HCT116 (cell line): ENCODE measurements at regions not wholly inside any gene's neighbourhood (a gene's known extent, or its start where the extent isn't known, plus 50 kb on each side); places are given as distances from the start of the nearest gene placed in this dataset.

ENCODE experiments used
- ATAC-seq: fragments of 200-7000 bp; cut with Tn5 transposase; 2 replicates; pipeline ENCODE4 v1.9.1; 2020; ENCODE audit warnings: mild to moderate bottlenecking, moderate library complexity
- BruUV-seq: library from RNA; stranded (reverse); fragments of 400-500 nt; replicated peaks from 2 replicates; lab custom pipeline; 2021; lab: Mats Ljungman, UMichigan
- CTCF ChIA-PET: fragments of 300-600 bp; sonication (Branson Sonifier 250); formaldehyde crosslinking; loops from one replicate; lab custom pipeline; 2021; ENCODE audit warnings: antibody characterized with exemption; lab: Charles Lee
- POLR2A ChIA-PET: fragments of 300-600, 350-600 bp; sonication (Branson Sonifier 250); formaldehyde crosslinking; loops from one replicate; lab custom pipeline; 2021; ENCODE audit warnings: antibody characterized with exemption; lab: Charles Lee
- RAD21 ChIA-PET, 2 experiments: fragments of 300-600 bp; sonication (Branson Sonifier 250); formaldehyde crosslinking; loops; one replicate each; lab custom pipeline; 2023; ENCODE audit warnings: low total read pairs in 2 of 2; ENCODE audit not compliant: uncharacterized antibody in 2 of 2, unreplicated experiment in 2 of 2, low non-redundant PET in 1 of 2; lab: Charles Lee
- DNase-seq: peaks from one replicate; pipeline ENCODE4 v3.0.0-alpha.2; 2010; ENCODE audit warnings: low read depth, low spot score
- H2AFZ ChIP-seq: fragments of 200-600 bp; shearing (Covaris generic), sonication (generic); 2 replicates; pipeline ENCODE4 v1.6.1; 2017; ENCODE audit warnings: low read depth, mixed run types, mixed read lengths, antibody characterized with exemption, low read length; ENCODE audit not compliant: poor library complexity, severe bottlenecking
- H3K27ac ChIP-seq: 2 replicates; pipeline ENCODE4 v1.5.1; 2012; ENCODE audit warnings: low read depth, low read length
- H3K27me3 ChIP-seq: fragments of 200-600 bp; sonication (generic); 2 replicates; pipeline ENCODE4 v1.6.1; 2016; ENCODE audit warnings: mixed run types, low read length, mixed read lengths; ENCODE audit not compliant: insufficient read depth
- H3K36me3 ChIP-seq, 2 experiments: fragments of 200-500 bp in 1 of 2; fragments of 200-600 bp in 1 of 2; sonication (Bioruptor generic) in 1 of 2; sonication (generic) in 1 of 2; 2 replicates each; pipeline versions ENCODE4 v1.5.1 to v1.6.1; 2014 to 2016; ENCODE audit warnings: low read length in 2 of 2, inconsistent platforms in 1 of 2, mixed read lengths in 1 of 2, mixed run types in 1 of 2; ENCODE audit not compliant: insufficient read depth in 2 of 2, control insufficient read depth in 1 of 2
- H3K4me1 ChIP-seq, 2 experiments: fragments of 200-600 bp in 1 of 2; sonication (generic) in 1 of 2; 2 replicates each; pipeline versions ENCODE4 v1.5.1 to v1.6.1; 2012 to 2017; ENCODE audit warnings: low read length in 2 of 2, inconsistent platforms in 1 of 2, mild to moderate bottlenecking in 1 of 2, mixed read lengths in 1 of 2, mixed run types in 1 of 2, moderate library complexity in 1 of 2; ENCODE audit not compliant: insufficient read depth in 2 of 2, control insufficient read depth in 1 of 2
- H3K4me2 ChIP-seq: fragments of 200-600 bp; sonication (generic); 2 replicates; pipeline ENCODE4 v1.6.1; 2017; ENCODE audit warnings: mixed run types, low read length, mixed read lengths
- H3K4me3 ChIP-seq, 2 experiments: fragments of 200-600 bp in 1 of 2; sonication (generic) in 1 of 2; replicated peaks in 1 of 2; 2 replicates each; pipeline ENCODE4 v1.5.1; 2011 to 2016; ENCODE audit warnings: low read length in 2 of 2, control low read depth in 1 of 2, low read depth in 1 of 2, mild to moderate bottlenecking in 1 of 2, mixed read lengths in 1 of 2, mixed run types in 1 of 2
- H3K79me2 ChIP-seq: fragments of 200-600 bp; sonication (generic); 2 replicates; pipeline ENCODE4 v1.6.1; 2017; ENCODE audit warnings: mild to moderate bottlenecking, mixed run types, low read length, moderate library complexity, mixed read lengths; ENCODE audit not compliant: insufficient read depth
- H3K9ac ChIP-seq: fragments of 200-600 bp; sonication (generic); 2 replicates; pipeline ENCODE4 v1.6.1; 2016; ENCODE audit warnings: low read length, mixed read lengths
- H3K9me2 ChIP-seq: fragments of 200-600 bp; sonication (generic), shearing (Covaris generic); 2 replicates; pipeline ENCODE4 v1.6.1; 2017; ENCODE audit warnings: mixed run types, mild to moderate bottlenecking, moderate library complexity; ENCODE audit not compliant: insufficient read depth
- H3K9me3 ChIP-seq, 2 experiments: fragments of 200-500 bp in 1 of 2; fragments of 200-600 bp in 1 of 2; sonication (Bioruptor generic) in 1 of 2; sonication (generic) in 1 of 2; 2 replicates each; pipeline ENCODE4 v1.6.1; 2014 to 2017; ENCODE audit warnings: low read length in 2 of 2, mixed read lengths in 2 of 2, inconsistent platforms in 1 of 2, low read depth in 1 of 2, mild to moderate bottlenecking in 1 of 2, mixed run types in 1 of 2, moderate library complexity in 1 of 2; ENCODE audit not compliant: control insufficient read depth in 1 of 2, insufficient read depth in 1 of 2
- H4K20me1 ChIP-seq: fragments of 200-600 bp; sonication (generic), shearing (Covaris generic); 2 replicates; pipeline ENCODE4 v1.6.1; 2017; ENCODE audit warnings: mixed run types, mild to moderate bottlenecking, moderate library complexity; ENCODE audit not compliant: insufficient read depth
- CBX3 ChIP-seq: IDR thresholded peaks from 2 replicates; pipeline ENCODE4 v1.6.1; 2012; ENCODE audit warnings: low read depth
- CTCF ChIP-seq, 3 experiments: fragments of 200-600 bp in 1 of 3; sonication (generic) in 1 of 3; IDR thresholded peaks in 2 of 3; conservative IDR thresholded peaks in 1 of 3; 2 replicates each; pipeline ENCODE4 v1.5.1; 2012 to 2017; ENCODE audit warnings: low read depth in 2 of 3, low read length in 2 of 3, antibody characterized with exemption in 1 of 3, borderline replicate concordance in 1 of 3, control low read depth in 1 of 3, mild to moderate bottlenecking in 1 of 3, mixed read lengths in 1 of 3, mixed run types in 1 of 3, moderate library complexity in 1 of 3; ENCODE audit not compliant: insufficient read depth in 1 of 3
- EGR1 ChIP-seq: IDR thresholded peaks from 2 replicates; pipeline ENCODE4 v1.6.1; 2012; ENCODE audit warnings: low read depth
- EZH2phosphoT487 ChIP-seq: fragments of 200-600 bp; IDR thresholded peaks from 2 replicates; pipeline ENCODE4 v1.6.1; 2018; ENCODE audit warnings: antibody characterized with exemption, borderline replicate concordance
- JUND ChIP-seq: IDR thresholded peaks from 2 replicates; pipeline ENCODE4 v1.6.1; 2012
- POLR2AphosphoS5 ChIP-seq: IDR thresholded peaks from 2 replicates; pipeline ENCODE4 v1.6.1; 2011; ENCODE audit warnings: mild to moderate bottlenecking, low read depth, low read length, moderate library complexity
- RAD21 ChIP-seq: IDR thresholded peaks from 2 replicates; pipeline ENCODE4 v1.6.1; 2012; ENCODE audit warnings: low read depth, mild to moderate bottlenecking
- SIN3A ChIP-seq: IDR thresholded peaks from 2 replicates; pipeline ENCODE4 v1.6.1; 2012; ENCODE audit warnings: low read depth
- SP1 ChIP-seq: IDR thresholded peaks from 2 replicates; pipeline ENCODE4 v1.6.1; 2012; ENCODE audit warnings: low read depth
- SRF ChIP-seq: IDR thresholded peaks from 2 replicates; pipeline ENCODE4 v1.6.1; 2012; ENCODE audit warnings: low read depth
- TCF7L2 ChIP-seq: IDR thresholded peaks from 2 replicates; pipeline ENCODE4 v1.7.0; 2011; ENCODE audit warnings: borderline replicate concordance, inconsistent platforms; ENCODE audit not compliant: insufficient read depth, insufficient read length; ENCODE audit errors: extremely low read depth
- ZNF274 ChIP-seq: fragments of 200-500 bp; sonication (Bioruptor generic); IDR thresholded peaks from 2 replicates; pipeline ENCODE4 v1.6.1; 2014; ENCODE audit warnings: mild to moderate bottlenecking, low read depth, low read length, inconsistent platforms
- intact Hi-C: fragments of 100-400 bp; cut with micrococcal nuclease; formaldehyde crosslinking; loops from 2 replicates; pipeline ENCODE4 v1.10.0; 2022
- TF ChIP-seq, protein P1 (sequence below): IDR thresholded peaks from 2 replicates; pipeline ENCODE4 v1.6.1; 2012; ENCODE audit warnings: low read depth
- TF ChIP-seq, protein P2 (sequence below): IDR thresholded peaks from 2 replicates; pipeline ENCODE4 v1.6.1; 2011; ENCODE audit warnings: mild to moderate bottlenecking, low read length, moderate library complexity; ENCODE audit not compliant: insufficient replicate concordance; ENCODE audit errors: extremely low read depth

GRCh38 chr6:68141190-68141589 is 493.9 kb upstream of the ADGRB3 start:
- POLR2A ChIA-PET, result no interaction called here
- Histone ChIP-seq H3K9ac (no peak overlapping the region), H3K4me2 (no peak overlapping the region), H3K9me3 (peaks cover 12 to 13% of the 10 kb centered on the region in 2 experiments; a peak in 2 of 4 replicates), H3K36me3 (no peaks in the 10 kb centered on the region), H3K4me1 (no peaks in the 10 kb centered on the region), H2AFZ (no peak overlapping the region), H4K20me1 (no peaks in the 10 kb centered on the region), H3K79me2 (no peaks in the 10 kb centered on the region), H3K9me2 (no peaks in the 10 kb centered on the region), H3K27ac (no peak overlapping the region), H3K4me3 (no peak overlapping the region), H3K27me3 (no peaks in the 10 kb centered on the region)
- DNase-seq (no peak), ATAC-seq (no peak)
- intact Hi-C loops, result no loop called here
- CTCF ChIA-PET, result no interaction called here
- BruUV-seq, result no TSS peak
- RAD21 ChIA-PET, result no interaction called here
- TF ChIP-seq SRF (no peak), EZH2phosphoT487 (no peak), JUND (no peak), SP1 (no peak)

- ChIA-PET CTCF (no interaction called here), RAD21 (no interaction called here), POLR2A (no interaction called here)
- no peaks in the 10 kb centered on the region for H3K27me3 ChIP-seq
- H3K9ac ChIP-seq, result no peak overlapping the region
- H4K20me1 ChIP-seq, result no peaks in the 10 kb centered on the region
- no peak overlapping the region for H2AFZ ChIP-seq
- no peaks in the 10 kb centered on the region for H3K36me3 ChIP-seq
- no peak for ATAC-seq
- DNase-seq, result no peak
- no peak overlapping the region for H3K27ac ChIP-seq
- no peaks in the 10 kb centered on the region for H3K9me2 ChIP-seq
- H3K4me3 ChIP-seq, result no peak overlapping the region
- H3K4me2 ChIP-seq, result no peak overlapping the region
- peaks cover 7 to 13% of the 10 kb centered on the region in 2 experiments; a peak in 2 of 4 replicates for H3K9me3 ChIP-seq
- intact Hi-C loops, result no loop called here
- no peaks in the 10 kb centered on the region for H3K4me1 ChIP-seq
- H3K79me2 ChIP-seq, result no peaks in the 10 kb centered on the region
- BruUV-seq, result no TSS peak
- TF ChIP-seq ZNF274, result no peak
- no peak for TF ChIP-seq CTCF (IDR thresholded peaks at IDR 0.05 in 2 of 3, conservative IDR thresholded peaks at IDR 0.05 in 1 of 3; ENCODE audit: borderline replicate concordance in 1 of 3, insufficient read depth in 1 of 3, low read depth in 2 of 3, low read length in 2 of 3)
- no peak for TF ChIP-seq TCF7L2
- no peak for TF ChIP-seq EGR1
- TF ChIP-seq CBX3, result no peak
- TF ChIP-seq SIN3A, result no peak
- TF ChIP-seq, protein P1, sequence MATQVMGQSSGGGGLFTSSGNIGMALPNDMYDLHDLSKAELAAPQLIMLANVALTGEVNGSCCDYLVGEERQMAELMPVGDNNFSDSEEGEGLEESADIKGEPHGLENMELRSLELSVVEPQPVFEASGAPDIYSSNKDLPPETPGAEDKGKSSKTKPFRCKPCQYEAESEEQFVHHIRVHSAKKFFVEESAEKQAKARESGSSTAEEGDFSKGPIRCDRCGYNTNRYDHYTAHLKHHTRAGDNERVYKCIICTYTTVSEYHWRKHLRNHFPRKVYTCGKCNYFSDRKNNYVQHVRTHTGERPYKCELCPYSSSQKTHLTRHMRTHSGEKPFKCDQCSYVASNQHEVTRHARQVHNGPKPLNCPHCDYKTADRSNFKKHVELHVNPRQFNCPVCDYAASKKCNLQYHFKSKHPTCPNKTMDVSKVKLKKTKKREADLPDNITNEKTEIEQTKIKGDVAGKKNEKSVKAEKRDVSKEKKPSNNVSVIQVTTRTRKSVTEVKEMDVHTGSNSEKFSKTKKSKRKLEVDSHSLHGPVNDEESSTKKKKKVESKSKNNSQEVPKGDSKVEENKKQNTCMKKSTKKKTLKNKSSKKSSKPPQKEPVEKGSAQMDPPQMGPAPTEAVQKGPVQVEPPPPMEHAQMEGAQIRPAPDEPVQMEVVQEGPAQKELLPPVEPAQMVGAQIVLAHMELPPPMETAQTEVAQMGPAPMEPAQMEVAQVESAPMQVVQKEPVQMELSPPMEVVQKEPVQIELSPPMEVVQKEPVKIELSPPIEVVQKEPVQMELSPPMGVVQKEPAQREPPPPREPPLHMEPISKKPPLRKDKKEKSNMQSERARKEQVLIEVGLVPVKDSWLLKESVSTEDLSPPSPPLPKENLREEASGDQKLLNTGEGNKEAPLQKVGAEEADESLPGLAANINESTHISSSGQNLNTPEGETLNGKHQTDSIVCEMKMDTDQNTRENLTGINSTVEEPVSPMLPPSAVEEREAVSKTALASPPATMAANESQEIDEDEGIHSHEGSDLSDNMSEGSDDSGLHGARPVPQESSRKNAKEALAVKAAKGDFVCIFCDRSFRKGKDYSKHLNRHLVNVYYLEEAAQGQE, result no peak
- no peak for TF ChIP-seq SRF
- TF ChIP-seq, protein P2, sequence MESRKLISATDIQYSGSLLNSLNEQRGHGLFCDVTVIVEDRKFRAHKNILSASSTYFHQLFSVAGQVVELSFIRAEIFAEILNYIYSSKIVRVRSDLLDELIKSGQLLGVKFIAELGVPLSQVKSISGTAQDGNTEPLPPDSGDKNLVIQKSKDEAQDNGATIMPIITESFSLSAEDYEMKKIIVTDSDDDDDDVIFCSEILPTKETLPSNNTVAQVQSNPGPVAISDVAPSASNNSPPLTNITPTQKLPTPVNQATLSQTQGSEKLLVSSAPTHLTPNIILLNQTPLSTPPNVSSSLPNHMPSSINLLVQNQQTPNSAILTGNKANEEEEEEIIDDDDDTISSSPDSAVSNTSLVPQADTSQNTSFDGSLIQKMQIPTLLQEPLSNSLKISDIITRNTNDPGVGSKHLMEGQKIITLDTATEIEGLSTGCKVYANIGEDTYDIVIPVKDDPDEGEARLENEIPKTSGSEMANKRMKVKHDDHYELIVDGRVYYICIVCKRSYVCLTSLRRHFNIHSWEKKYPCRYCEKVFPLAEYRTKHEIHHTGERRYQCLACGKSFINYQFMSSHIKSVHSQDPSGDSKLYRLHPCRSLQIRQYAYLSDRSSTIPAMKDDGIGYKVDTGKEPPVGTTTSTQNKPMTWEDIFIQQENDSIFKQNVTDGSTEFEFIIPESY, result no peak
- TF ChIP-seq POLR2AphosphoS5, result no peak
- no peak for TF ChIP-seq RAD21
- TF ChIP-seq JUND, result no peak
Measured at GRCh38 chr6:68139130-68139529, 496.0 kb upstream of the ADGRB3 start.
